ENCODE measurements at regions not wholly inside any gene's neighbourhood (a gene's known extent, or its start where the extent isn't known, plus 50 kb on each side); places are given as distances from the start of the nearest gene placed in this dataset.

DNA sequence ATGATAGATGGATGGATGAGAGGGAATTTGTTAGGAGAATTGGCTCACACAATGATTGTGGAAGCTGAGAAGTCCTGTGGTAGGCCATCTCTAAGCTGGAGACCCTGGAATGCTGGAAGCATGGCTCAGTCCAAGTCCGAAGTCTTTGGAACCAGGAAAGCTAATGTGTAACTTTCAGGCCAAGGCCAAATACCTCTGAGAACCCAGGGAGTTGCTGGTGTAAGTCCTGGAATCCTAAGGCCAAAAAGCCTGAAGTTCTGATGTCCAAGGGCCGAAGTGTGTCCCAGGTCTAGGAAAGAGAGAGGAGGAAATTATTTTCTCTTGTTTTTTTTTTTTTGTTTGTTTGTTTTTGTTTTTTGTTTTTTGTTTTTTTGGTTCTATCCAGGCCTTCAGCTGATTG is 492.2 kb upstream of the GCFC2 start:
- Mint-ChIP-seq H3K9me3 (ENCODE audit: unreplicated experiment) (peaks cover 2% of the 10 kb centered on the region), H3K36me3 (ENCODE audit: unreplicated experiment) (no peaks in the 10 kb centered on the region), H3K27me3 (ENCODE audit: unreplicated experiment) (no peaks in the 10 kb centered on the region), H3K27ac (ENCODE audit: unreplicated experiment) (no peak overlapping the region), H3K4me1 (ENCODE audit: low read depth, unreplicated experiment) (peaks cover 2% of the 10 kb centered on the region), H3K4me3 (ENCODE audit: unreplicated experiment) (no peak overlapping the region)
- no peak for DNase-seq
- TF ChIP-seq, protein P1, sequence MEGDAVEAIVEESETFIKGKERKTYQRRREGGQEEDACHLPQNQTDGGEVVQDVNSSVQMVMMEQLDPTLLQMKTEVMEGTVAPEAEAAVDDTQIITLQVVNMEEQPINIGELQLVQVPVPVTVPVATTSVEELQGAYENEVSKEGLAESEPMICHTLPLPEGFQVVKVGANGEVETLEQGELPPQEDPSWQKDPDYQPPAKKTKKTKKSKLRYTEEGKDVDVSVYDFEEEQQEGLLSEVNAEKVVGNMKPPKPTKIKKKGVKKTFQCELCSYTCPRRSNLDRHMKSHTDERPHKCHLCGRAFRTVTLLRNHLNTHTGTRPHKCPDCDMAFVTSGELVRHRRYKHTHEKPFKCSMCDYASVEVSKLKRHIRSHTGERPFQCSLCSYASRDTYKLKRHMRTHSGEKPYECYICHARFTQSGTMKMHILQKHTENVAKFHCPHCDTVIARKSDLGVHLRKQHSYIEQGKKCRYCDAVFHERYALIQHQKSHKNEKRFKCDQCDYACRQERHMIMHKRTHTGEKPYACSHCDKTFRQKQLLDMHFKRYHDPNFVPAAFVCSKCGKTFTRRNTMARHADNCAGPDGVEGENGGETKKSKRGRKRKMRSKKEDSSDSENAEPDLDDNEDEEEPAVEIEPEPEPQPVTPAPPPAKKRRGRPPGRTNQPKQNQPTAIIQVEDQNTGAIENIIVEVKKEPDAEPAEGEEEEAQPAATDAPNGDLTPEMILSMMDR (IDR thresholded peaks at IDR 0.05; ENCODE audit: partially characterized antibody, unreplicated experiment) = no peak

DNA sequence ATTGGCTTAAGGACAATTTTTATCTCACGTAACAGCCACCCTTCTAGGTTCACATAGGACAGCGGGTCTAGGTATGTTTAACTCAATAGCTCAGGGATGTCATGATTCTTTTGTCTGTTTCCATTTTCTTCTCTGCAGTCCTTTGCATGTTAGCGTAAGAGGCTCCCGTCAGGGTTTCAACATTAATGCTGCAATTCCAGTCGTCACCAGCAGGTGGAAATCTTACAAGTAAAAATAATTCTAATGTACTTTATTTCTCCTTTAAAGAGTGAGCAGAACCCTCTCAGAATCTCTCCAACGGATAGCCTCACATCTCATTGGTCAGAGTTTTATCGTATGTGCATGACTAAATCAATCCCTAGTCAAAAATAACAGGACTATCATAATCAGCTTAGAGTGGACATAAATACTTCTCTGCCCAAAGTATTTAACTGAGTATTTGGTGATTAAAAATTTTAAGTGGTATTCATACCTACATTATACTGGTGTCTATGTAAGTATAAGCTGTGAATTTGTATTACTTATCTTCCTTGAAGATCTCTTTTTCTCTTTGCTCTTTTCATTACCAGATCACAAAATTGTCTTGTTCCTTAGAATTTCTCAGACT is 487.2 kb upstream of the GCFC2 start:
- H3K9me3 Mint-ChIP-seq (ENCODE audit: unreplicated experiment) = peaks cover 6% of the 10 kb centered on the region
- H3K36me3 Mint-ChIP-seq (ENCODE audit: unreplicated experiment) = no peaks in the 10 kb centered on the region
- TF ChIP-seq, protein P1 (IDR thresholded peaks at IDR 0.05; ENCODE audit: partially characterized antibody, unreplicated experiment) = peak; percentile 97
- H3K4me3 Mint-ChIP-seq (ENCODE audit: unreplicated experiment) = no peak overlapping the region
- DNase-seq = peak; percentile 69
- no peak overlapping the region for H3K27ac Mint-ChIP-seq (ENCODE audit: unreplicated experiment)
- H3K4me1 Mint-ChIP-seq (ENCODE audit: low read depth, unreplicated experiment) = peaks cover 9% of the 10 kb centered on the region
- peaks cover 5% of the 10 kb centered on the region for H3K27me3 Mint-ChIP-seq (ENCODE audit: unreplicated experiment)

DNA sequence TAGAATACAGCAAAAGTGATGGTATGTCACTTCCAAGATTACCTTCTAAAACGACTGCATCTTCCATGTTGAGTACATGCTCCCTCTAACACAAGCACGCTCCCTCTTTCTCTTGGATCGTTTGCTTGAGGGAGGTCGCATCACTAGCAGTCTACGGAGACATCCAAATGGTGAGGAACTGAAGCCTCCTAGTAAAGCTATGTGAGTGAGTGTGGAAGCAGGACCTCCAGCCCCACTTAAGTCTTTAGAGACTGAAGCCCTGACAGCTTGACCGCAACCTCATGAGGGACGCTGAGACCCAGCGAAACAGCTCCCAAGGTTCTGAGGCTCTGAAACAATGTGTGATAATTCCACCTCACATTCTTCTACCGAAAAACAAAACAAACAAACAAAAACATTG is 486.7 kb upstream of the GCFC2 start:
- no peak overlapping the region for H3K4me3 Mint-ChIP-seq (ENCODE audit: unreplicated experiment)
- no peak overlapping the region for H3K27ac Mint-ChIP-seq (ENCODE audit: unreplicated experiment)
- H3K36me3 Mint-ChIP-seq (ENCODE audit: unreplicated experiment) = no peaks in the 10 kb centered on the region
- H3K27me3 Mint-ChIP-seq (ENCODE audit: unreplicated experiment) = peaks cover 5% of the 10 kb centered on the region
- H3K4me1 Mint-ChIP-seq (ENCODE audit: low read depth, unreplicated experiment) = peaks cover 9% of the 10 kb centered on the region
- TF ChIP-seq, protein P1 (IDR thresholded peaks at IDR 0.05; ENCODE audit: partially characterized antibody, unreplicated experiment) = no peak
- H3K9me3 Mint-ChIP-seq (ENCODE audit: unreplicated experiment) = peaks cover 6% of the 10 kb centered on the region
- DNase-seq = no peak

DNA sequence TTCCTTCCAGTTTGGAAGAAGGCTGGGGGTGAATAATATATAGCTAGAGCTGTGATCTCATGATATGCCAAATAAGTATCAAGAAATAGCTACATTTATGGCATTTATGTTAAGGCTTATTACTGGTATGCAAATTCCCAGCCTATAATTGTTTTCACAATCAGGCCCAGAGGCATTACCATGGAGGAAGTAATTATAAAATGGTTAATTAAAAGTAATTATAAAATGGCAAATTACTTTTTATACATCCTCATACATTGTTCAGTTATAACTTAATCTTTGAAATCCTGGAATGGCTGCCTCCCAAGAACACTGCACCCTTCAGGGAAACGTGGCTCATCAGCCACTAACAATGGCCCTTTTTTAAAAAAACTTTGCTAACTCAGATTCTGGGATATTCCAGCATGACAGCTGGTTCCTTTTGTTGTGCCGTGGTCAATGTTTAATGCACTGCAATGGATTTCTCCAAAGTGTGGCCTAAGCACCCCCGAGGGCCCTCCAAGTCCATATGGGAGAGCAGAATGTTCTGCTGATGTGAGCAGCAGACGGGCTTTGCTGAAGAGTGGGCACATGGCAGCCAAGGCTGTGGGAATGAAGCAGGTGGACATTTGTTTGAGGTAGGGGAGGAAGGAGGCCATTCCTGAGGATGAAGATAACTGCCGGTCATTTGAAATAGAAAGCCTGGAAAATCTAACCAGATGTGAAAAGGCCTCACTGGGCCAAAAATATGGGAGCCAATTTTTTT is 483.5 kb upstream of the GCFC2 start:
- Mint-ChIP-seq H3K9me3 (ENCODE audit: unreplicated experiment) (peaks cover 9% of the 10 kb centered on the region), H3K36me3 (ENCODE audit: unreplicated experiment) (no peaks in the 10 kb centered on the region), H3K27ac (ENCODE audit: unreplicated experiment) (peak overlapping the region; percentile 96), H3K4me3 (ENCODE audit: unreplicated experiment) (peak overlapping the region; percentile 63), H3K27me3 (ENCODE audit: unreplicated experiment) (peaks cover 5% of the 10 kb centered on the region), H3K4me1 (ENCODE audit: low read depth, unreplicated experiment) (peaks cover 13% of the 10 kb centered on the region)
- DNase-seq = peak; percentile 79
- TF ChIP-seq, protein P1 (IDR thresholded peaks at IDR 0.05; ENCODE audit: partially characterized antibody, unreplicated experiment) = no peak

DNA sequence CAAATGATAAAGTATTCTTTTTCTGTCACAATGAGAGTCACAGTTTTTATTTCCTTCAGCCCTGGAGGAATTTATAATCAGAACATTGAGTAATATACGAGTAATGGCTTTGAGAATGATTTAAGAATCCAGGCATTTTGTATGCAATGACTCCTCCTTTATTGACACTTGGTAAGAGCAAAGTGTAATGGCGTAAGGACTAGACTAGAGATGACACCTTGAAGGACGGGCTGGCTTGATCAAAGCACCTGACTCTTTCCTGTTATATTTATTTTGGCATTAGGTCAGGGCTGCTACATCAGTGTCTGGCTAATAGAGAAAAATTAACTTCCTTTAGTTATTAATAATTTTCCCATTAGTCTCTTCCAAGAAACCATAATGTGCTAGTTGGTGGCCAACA is 482.4 kb upstream of the GCFC2 start:
- Mint-ChIP-seq H3K27me3 (ENCODE audit: unreplicated experiment) (peaks cover 5% of the 10 kb centered on the region), H3K9me3 (ENCODE audit: unreplicated experiment) (peaks cover 9% of the 10 kb centered on the region), H3K36me3 (ENCODE audit: unreplicated experiment) (no peaks in the 10 kb centered on the region), H3K4me3 (ENCODE audit: unreplicated experiment) (no peak overlapping the region), H3K27ac (ENCODE audit: unreplicated experiment) (no peak overlapping the region), H3K4me1 (ENCODE audit: low read depth, unreplicated experiment) (peaks cover 13% of the 10 kb centered on the region)
- DNase-seq = no peak
- TF ChIP-seq, protein P1 (IDR thresholded peaks at IDR 0.05; ENCODE audit: partially characterized antibody, unreplicated experiment) = no peak
